Tibial nerve (tissue), 4 donors: ENCODE measurements at regions not wholly inside any gene's neighbourhood (a gene's known extent, or its start where the extent isn't known, plus 50 kb on each side); places are given as distances from the start of the nearest gene placed in this dataset.
"Not testable (repeated sequence)": the region's sequence is repeated elsewhere in the genome, so short reads cannot be mapped to it uniquely, and the experiment has no call there.

Experiments
- DNase-seq, 2 donors: peaks; one replicate each; pipeline ENCODE4 v3.0.0-alpha.2; 2019; ENCODE audit warnings: low spot score in 2 of 2
- H3K27ac ChIP-seq, 4 donors: fragments of 200-600 bp; sonication (generic) in 3 of 4; one replicate each; pipeline ENCODE4 v1.5.1; 2017 to 2019; ENCODE audit warnings: mild to moderate bottlenecking in 1 of 4
- H3K27me3 ChIP-seq, 2 donors: fragments of 200-600 bp; sonication (generic) in 1 of 2; one replicate each; pipeline versions ENCODE4 v1.5.1 to v1.6.0; 2017 to 2019
- H3K36me3 ChIP-seq, 3 donors: fragments of 200-600 bp; sonication (generic); one replicate each; pipeline ENCODE4 v1.5.1; 2018 to 2019
- H3K4me1 ChIP-seq, 4 donors: fragments of 200-600 bp; sonication (generic) in 3 of 4; one replicate each; pipeline ENCODE4 v1.5.1; 2017 to 2019
- H3K4me3 ChIP-seq, 4 donors: fragments of 200-600 bp; sonication (generic) in 3 of 4; one replicate each; pipeline ENCODE4 v1.5.1; 2017 to 2019; ENCODE audit warnings: mild to moderate bottlenecking in 1 of 4, moderate library complexity in 1 of 4
- H3K9me3 ChIP-seq, 4 donors: fragments of 200-600 bp; sonication (generic) in 3 of 4; one replicate each; pipeline ENCODE4 v1.5.1; 2017 to 2019
- CTCF ChIP-seq, 5 experiments: fragments of 200-600 bp in 3 of 5; fragments of 450-650 bp in 2 of 5; sonication (generic) in 3 of 5; IDR thresholded peaks; one replicate each; pipeline ENCODE4 v1.5.1; 2016 to 2019; ENCODE audit warnings: antibody characterized with exemption in 5 of 5, mild to moderate bottlenecking in 3 of 5, moderate library complexity in 2 of 5
- EP300 ChIP-seq, 2 donors: sonication (generic); formaldehyde crosslinking; IDR thresholded peaks; one replicate each; pipeline ENCODE4 v1.6.1; 2017; ENCODE audit warnings: antibody characterized with exemption in 2 of 2, mild to moderate bottlenecking in 1 of 2
- POLR2A ChIP-seq, 2 donors: fragments of 450-650 bp; IDR thresholded peaks; one replicate each; pipeline ENCODE4 v1.6.1; 2017; ENCODE audit warnings: antibody characterized with exemption in 2 of 2, mild to moderate bottlenecking in 2 of 2, moderate library complexity in 2 of 2
- WGBS, 2 donors: methylation state at CpG; one replicate each; pipeline ENCODE4 v1.1.5; 2018; 5-methylcytosine and 5-hydroxymethylcytosine counted together

DNA sequence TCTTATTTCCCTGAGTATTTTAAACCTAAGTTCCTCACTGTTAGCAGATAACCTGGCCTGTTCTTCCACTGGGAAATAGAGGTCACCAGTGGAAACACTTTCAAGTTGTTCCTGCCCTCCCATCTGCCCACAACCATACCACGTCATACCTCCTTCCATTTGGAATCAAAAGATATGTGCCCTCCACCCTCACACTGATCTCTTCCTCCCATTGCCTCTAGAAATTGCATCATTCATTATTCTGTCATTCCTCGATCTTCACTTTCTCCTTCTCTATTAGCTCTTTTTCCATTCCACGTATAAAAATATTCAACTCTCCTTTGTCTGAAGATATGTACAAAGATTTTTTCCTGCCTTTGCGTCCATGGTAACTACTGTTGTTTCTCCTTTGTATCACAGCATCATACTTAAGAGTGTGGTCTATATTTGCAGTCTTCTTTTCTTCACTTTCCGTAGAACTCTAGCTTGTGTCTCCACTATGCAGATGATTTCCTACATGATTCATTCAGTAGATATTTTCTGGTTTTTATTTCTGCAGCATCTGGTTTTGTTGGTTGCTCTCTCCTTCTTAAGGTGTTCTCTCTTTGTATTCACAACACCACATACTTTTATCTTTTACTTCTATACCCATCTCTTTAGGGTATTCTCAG, 312.3 kb downstream of the REEP3 start:
- Histone ChIP-seq H3K4me1 (no peaks in the 10 kb centered on the region), H3K27me3 (no peaks in the 10 kb centered on the region), H3K4me3 (no peak overlapping the region), H3K36me3 (no peaks in the 10 kb centered on the region), H3K9me3 (no peaks in the 10 kb centered on the region), H3K27ac (no peak overlapping the region)
- no peak for DNase-seq
- TF ChIP-seq EP300 (IDR thresholded peaks at IDR 0.05) (no peak), POLR2A (IDR thresholded peaks at IDR 0.05) (no peak), CTCF (IDR thresholded peaks at IDR 0.05) (no peak)
- WGBS, 2 donors, result 50 to 68% methylated on average over 5 of the region's 5 CpGs

GRCh38 chr10:63836666-63837442, 315.7 kb downstream of the REEP3 start:
- Histone ChIP-seq H3K4me3 (no peak overlapping the region), H3K27ac (no peak overlapping the region), H3K4me1 (no peaks in the 10 kb centered on the region), H3K36me3 (no peaks in the 10 kb centered on the region), H3K27me3 (no peaks in the 10 kb centered on the region), H3K9me3 (no peaks in the 10 kb centered on the region)
- whole genome bisulfite sequencing, 2 donors, result 96% methylated on average over 4 of the region's 4 CpGs
- no peak for DNase-seq
- TF ChIP-seq EP300 (IDR thresholded peaks at IDR 0.05) (no peak), POLR2A (IDR thresholded peaks at IDR 0.05) (no peak), CTCF (IDR thresholded peaks at IDR 0.05) (no peak)

- WGBS, 2 donors, result 91 to 92% methylated on average over 5 of the region's 5 CpGs
- peaks cover 0 to under 1% (median 0%) of the 10 kb centered on the region in 4 donors for H3K9me3 ChIP-seq
- H3K27ac ChIP-seq, result no peak overlapping the region
- no peaks in the 10 kb centered on the region for H3K27me3 ChIP-seq
- no peaks in the 10 kb centered on the region for H3K36me3 ChIP-seq
- no peaks in the 10 kb centered on the region for H3K4me1 ChIP-seq
- TF ChIP-seq CTCF (IDR thresholded peaks at IDR 0.05), result no peak
- TF ChIP-seq POLR2A (IDR thresholded peaks at IDR 0.05), result no peak
- TF ChIP-seq EP300 (IDR thresholded peaks at IDR 0.05), result no peak
- no peak for DNase-seq
- H3K4me3 ChIP-seq, result no peak overlapping the region
Measured at GRCh38 chr10:63841761-63842160, 320.6 kb downstream of the REEP3 start.

DNA sequence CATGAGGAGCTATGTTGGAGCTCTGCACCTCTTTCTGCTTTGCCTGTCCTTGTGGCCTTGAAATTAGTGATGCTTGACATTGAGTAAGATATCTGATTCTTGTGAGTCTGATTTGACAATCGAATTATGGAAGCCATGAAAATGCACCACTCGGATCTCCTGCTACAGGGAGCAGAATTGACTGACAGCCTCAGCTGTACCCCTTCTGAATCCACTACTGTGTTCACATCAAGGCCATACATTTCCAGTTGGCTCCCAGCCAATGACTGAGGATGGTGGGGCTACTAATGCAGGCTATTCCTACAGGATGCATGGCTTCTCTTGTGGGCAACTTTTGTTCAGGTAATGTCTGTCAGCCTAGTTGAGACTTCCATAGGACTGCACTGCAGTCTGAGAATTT, 321.9 kb downstream of the REEP3 start:
- H3K36me3 ChIP-seq, result no peaks in the 10 kb centered on the region
- H3K9me3 ChIP-seq, result peaks cover 0 to 11% (median 0%) of the 10 kb centered on the region in 4 donors
- no peak overlapping the region for H3K4me3 ChIP-seq
- TF ChIP-seq CTCF (IDR thresholded peaks at IDR 0.05) (no peak), POLR2A (IDR thresholded peaks at IDR 0.05) (no peak), EP300 (IDR thresholded peaks at IDR 0.05) (no peak)
- H3K27me3 ChIP-seq, result no peaks in the 10 kb centered on the region
- H3K4me1 ChIP-seq, result no peaks in the 10 kb centered on the region
- DNase-seq, result no peak
- no peak overlapping the region for H3K27ac ChIP-seq
- WGBS, 2 donors, result 75 to 76% methylated on average over 2 of the region's 2 CpGs

DNA sequence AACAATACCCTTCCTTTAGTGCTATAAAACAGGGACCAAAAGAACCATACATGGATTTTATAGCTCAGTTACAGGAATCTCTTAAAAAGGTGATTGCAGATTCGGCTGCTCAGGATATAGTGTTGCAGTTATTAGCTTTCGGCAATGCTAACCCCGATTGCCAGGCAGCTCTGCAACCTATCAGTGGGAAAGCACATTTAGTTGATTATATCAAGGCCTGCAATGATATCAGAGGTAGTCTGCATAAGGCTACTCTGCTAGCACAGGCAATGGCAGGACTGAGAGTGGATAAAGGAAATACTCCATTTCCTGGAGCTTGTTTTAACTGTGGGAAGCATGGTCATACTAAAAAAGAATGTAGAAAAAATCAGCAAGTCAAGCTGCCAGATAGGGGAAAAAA, 327.7 kb downstream of the REEP3 start:
- not testable (repeated sequence) for H3K4me1 ChIP-seq, H3K4me3 ChIP-seq, H3K36me3 ChIP-seq, H3K27me3 ChIP-seq, H3K27ac ChIP-seq, DNase-seq
- WGBS, 2 donors, result 55 to 67% methylated on average over 3 of the region's 3 CpGs
- H3K9me3 ChIP-seq, result peaks cover 0 to 19% (median 0%) of the 10 kb centered on the region in 4 donors
